HEK293T (cell line): ENCODE measurements at regions not wholly inside any gene's neighbourhood (a gene's known extent, or its start where the extent isn't known, plus 50 kb on each side); places are given as distances from the start of the nearest gene placed in this dataset.

Experiments used
- CTBP1 ChIP-seq: fragments of 450-650 bp; IDR thresholded peaks from 2 replicates; pipeline ENCODE4 v1.6.1; 2016; ENCODE audit warnings: borderline replicate concordance
- HDGF ChIP-seq: fragments of 450-650 bp; IDR thresholded peaks from 2 replicates; pipeline ENCODE4 v1.6.1; 2017; ENCODE audit warnings: antibody characterized with exemption, borderline replicate concordance
- NFRKB ChIP-seq: fragments of 450-650 bp; IDR thresholded peaks from 2 replicates; pipeline ENCODE4 v1.6.1; 2016; ENCODE audit warnings: mild to moderate bottlenecking, moderate library complexity
- SP1 ChIP-seq: fragments of 450-650 bp; IDR thresholded peaks from 2 replicates; pipeline ENCODE4 v1.6.1; 2017
- TARDBP ChIP-seq: fragments of 450-650 bp; IDR thresholded peaks from 2 replicates; pipeline ENCODE4 v1.6.1; 2016

DNA sequence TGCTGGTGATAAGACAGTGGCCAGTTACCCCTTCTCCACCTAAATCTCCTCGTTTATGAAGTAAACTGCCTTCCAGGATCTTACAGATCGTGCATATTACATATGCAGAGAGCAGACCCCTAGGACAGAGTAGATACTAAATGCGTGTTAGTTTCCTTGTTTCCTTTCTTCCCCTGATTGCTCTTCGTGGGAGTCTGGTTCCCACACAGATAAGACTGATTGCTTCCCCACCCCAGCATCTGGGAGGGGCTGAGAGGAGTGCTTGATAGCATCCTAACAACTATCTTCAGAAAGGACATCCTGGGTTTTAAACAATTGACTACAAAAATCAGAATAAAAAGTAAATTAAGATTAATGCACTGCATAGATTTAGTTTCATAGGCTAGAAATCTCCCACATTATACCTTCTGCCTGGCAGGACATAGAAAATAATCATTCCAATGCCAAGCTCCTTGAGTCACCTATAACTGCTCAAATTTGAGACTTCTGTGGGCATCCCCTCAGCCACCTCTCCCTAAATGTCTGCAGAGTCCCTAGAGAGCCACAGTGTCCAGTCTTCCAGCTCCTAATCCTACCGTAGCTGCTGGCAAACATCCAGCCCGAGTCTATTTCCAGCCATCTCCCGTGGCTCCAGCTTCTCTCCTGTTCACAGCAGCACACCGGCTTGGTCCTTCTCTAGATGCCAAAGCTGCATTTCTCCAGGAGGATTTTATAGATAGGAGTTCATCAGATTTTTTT, 128.3 kb downstream of the LRRC30 start:
- TF ChIP-seq HDGF (no peak), CTBP1 (no peak), TARDBP (no peak), SP1 (no peak), NFRKB (no peak)
